GM12874 (cell line): ENCODE measurements at regions not wholly inside any gene's neighbourhood (a gene's known extent, or its start where the extent isn't known, plus 50 kb on each side); places are given as distances from the start of the nearest gene placed in this dataset.

Source experiments
- CTCF ChIP-seq: IDR thresholded peaks from 2 replicates; pipeline ENCODE4 v1.5.1; 2011; ENCODE audit warnings: low read depth, mild to moderate bottlenecking, control low read depth, low read length, moderate library complexity; ENCODE audit not compliant: insufficient read depth

DNA sequence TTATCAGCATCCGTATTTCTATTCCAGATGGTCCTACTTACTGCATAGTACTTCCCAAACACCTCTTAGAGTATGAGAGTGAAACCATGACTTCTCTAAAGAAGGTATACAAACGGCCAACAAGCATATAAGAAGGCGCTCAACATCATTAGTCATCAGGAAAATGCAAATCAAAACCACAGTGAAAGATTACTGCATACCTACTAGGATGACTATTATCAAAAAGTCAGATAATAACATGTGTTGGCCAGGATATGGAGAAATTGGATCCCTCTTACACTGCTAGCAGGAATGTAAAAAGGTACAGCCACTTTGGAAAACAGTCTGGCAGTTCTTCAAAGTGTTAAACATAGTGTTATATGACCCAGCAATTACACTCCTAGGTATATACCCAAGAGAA is 215.3 kb upstream of the CXorf66 start:
- no peak for TF ChIP-seq CTCF

DNA sequence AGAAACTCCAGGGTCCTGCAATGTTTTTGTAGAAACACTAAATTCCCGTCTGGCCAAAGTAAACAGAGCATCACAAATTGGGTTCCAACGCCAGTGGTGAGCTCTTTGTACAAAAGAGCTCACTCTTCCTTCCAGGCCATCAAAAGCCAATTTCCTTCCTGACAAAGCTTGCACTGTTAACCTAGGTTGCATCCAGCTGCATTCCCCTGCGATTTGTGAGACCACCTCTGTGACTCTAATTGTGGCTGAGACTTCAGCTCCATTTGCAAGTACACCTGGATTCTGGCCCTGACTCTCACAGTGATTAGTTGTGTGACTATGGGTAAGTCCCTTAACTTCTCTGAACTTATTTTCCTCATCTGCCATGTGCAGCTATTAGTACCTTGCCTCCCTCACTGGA is 212.5 kb upstream of the CXorf66 start:
- TF ChIP-seq CTCF = no peak

DNA sequence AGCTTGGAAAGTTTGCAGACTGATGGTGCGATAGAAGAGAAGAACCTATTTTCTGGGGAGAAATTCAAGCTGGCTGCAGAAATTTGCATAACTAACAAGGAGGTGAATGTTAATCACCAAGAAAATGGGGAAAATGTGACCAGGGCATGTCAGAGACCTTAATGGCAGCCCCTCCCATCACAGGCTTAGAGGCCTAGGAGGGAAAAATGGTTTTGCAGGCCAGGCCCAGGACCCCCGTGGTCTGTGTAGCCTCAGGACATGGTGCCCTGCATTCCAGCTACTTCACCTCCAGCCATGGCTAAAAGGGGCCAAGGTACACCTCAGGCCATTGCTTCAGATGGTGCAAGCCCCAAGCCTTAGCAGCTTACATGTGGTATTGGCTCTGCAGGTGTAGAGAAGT is 207.1 kb upstream of the CXorf66 start:
- no peak for TF ChIP-seq CTCF

DNA sequence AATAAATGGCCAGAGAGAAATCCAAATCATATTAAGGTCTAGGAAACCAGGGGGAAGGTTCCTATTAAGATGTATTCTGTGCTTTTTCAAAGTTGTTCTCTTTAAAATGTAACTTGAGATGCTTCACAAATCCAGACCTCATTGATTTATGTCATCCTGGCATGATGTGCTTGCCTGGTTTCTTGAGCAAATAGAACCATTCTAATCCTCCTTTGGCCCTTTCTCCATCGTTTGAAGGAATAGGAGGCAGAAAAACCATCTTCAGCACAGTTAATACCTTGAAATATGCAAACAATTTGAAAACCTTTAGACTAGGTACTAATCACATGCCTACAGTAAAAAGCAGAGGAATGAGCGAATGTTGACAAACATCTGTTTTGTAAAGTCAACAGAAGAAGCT is 202.2 kb upstream of the CXorf66 start:
- TF ChIP-seq CTCF = no peak

GRCh38 chrX:140165849-140166248 is 200.5 kb upstream of the CXorf66 start:
- no peak for TF ChIP-seq CTCF

DNA sequence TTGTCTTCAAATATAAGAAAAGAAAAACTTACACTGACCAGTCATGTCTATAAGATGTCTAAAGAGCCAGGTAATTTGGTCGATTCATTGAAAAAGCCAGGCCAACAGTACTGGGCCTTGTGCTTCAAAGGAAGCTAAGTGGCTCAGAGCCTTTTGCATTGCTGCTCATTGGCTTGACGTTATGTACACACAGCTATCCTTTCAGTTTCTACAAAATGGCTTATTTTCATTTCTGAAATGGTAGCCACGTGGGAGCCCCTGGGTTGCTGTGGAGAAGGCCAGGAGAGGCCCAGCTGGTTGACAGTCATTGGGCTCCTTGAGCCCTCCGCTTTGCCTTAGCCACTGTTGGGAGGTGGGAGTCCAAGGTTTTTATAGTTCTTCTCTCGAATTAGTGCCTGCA is 199.1 kb upstream of the CXorf66 start:
- no peak for TF ChIP-seq CTCF

GRCh38 chrX:140163371-140164159 is 198.2 kb upstream of the CXorf66 start:
- no peak for TF ChIP-seq CTCF

DNA sequence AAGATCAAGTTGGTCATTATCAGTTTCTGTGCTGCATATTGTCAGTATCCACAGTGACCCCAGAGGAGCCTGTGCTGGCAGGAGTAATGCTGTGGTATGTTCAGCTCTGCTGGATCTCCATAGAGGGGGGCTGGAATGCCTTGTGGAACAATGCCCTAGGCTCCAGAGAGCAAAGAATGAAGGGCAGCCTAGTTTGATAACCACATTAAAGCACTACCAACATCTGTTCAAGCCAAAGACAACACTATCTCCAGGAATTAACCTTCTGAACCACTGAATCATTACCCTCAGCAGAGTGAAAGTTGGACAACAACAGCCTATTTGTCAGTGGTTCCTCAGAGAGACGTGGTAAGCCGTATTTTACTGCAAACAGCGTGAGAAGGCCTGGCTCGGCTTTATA is 192.3 kb upstream of the CXorf66 start:
- TF ChIP-seq CTCF = no peak
